RWPE2 (cell line): ENCODE measurements at regions not wholly inside any gene's neighbourhood (a gene's known extent, or its start where the extent isn't known, plus 50 kb on each side); places are given as distances from the start of the nearest gene placed in this dataset.
A peak's percentile ranks its signal among the peaks of the same experiment; 100 is the strongest.

Experiments
- ATAC-seq: fragments of 200-7000 bp; cut with Tn5 transposase; 3 replicates; pipeline ENCODE4 v1.9.1; 2021; ENCODE audit warnings: low read depth
- DNase-seq: peaks from one replicate; pipeline ENCODE4 v3.0.0-alpha.2; 2020; ENCODE audit warnings: low spot score
- H3K27ac ChIP-seq: fragments of 450-650 bp; 2 replicates; pipeline ENCODE4 v1.5.1; 2017; ENCODE audit warnings: mild to moderate bottlenecking; ENCODE audit not compliant: poor library complexity, severe bottlenecking
- H3K27me3 ChIP-seq: fragments of 250-450 bp; sonication (Bioruptor Pico); 2 replicates; pipeline ENCODE4 v1.5.1; 2021; ENCODE audit warnings: mild to moderate bottlenecking, moderate library complexity; ENCODE audit not compliant: insufficient read depth, poor library complexity, severe bottlenecking
- H3K36me3 ChIP-seq: fragments of 250-450 bp; sonication (Bioruptor Pico); 2 replicates; pipeline ENCODE4 v1.5.1; 2020; ENCODE audit warnings: low read depth, mild to moderate bottlenecking, moderate library complexity
- H3K4me1 ChIP-seq: fragments of 250-450 bp; sonication (Bioruptor Pico); 2 replicates; pipeline ENCODE4 v1.5.1; 2021; ENCODE audit warnings: mild to moderate bottlenecking, moderate library complexity; ENCODE audit not compliant: insufficient read depth, poor library complexity, severe bottlenecking
- H3K4me3 ChIP-seq: fragments of 250-450 bp; sonication (Bioruptor Pico); 2 replicates; pipeline ENCODE4 v1.5.1; 2021; ENCODE audit warnings: mild to moderate bottlenecking, moderate library complexity; ENCODE audit not compliant: severe bottlenecking
- H3K9me3 ChIP-seq: fragments of 250-450 bp; sonication (Bioruptor Pico); 2 replicates; pipeline ENCODE4 v1.5.1; 2021; ENCODE audit warnings: mild to moderate bottlenecking, moderate library complexity; ENCODE audit not compliant: severe bottlenecking
- TF ChIP-seq, protein P1 (sequence below): fragments of 450-650 bp; IDR thresholded peaks from one replicate; pipeline ENCODE4 v1.5.1; 2017; ENCODE audit warnings: mild to moderate bottlenecking, moderate library complexity; ENCODE audit not compliant: poor library complexity, severe bottlenecking

DNA sequence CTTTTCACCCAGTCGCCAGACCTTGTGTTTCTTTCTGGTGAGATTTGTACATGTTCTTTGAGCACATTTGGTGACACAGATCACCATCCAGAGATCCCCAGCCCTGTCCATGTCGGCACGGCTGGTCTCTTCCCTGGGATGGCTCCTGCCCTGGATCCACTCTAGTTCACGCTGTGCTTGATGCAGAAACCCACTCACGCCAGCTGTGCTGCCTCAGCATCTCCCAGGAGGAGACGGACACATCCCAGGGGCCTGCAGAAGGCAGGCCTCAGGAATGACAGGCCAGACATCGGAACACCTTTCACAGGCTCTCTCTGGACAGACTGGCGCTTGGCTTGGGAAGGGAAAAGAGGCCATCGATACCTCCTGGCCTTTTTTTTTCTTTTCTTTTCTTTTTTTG, 203.6 kb downstream of the ACKR3 start:
- Histone ChIP-seq H3K36me3 (no peaks in the 10 kb centered on the region), H3K4me3 (no peak overlapping the region), H3K9me3 (no peaks in the 10 kb centered on the region), H3K27ac (no peak overlapping the region), H3K27me3 (no peaks in the 10 kb centered on the region), H3K4me1 (peaks cover 37% of the 10 kb centered on the region)
- ATAC-seq (no peak), DNase-seq (no peak)
- TF ChIP-seq, protein P1, sequence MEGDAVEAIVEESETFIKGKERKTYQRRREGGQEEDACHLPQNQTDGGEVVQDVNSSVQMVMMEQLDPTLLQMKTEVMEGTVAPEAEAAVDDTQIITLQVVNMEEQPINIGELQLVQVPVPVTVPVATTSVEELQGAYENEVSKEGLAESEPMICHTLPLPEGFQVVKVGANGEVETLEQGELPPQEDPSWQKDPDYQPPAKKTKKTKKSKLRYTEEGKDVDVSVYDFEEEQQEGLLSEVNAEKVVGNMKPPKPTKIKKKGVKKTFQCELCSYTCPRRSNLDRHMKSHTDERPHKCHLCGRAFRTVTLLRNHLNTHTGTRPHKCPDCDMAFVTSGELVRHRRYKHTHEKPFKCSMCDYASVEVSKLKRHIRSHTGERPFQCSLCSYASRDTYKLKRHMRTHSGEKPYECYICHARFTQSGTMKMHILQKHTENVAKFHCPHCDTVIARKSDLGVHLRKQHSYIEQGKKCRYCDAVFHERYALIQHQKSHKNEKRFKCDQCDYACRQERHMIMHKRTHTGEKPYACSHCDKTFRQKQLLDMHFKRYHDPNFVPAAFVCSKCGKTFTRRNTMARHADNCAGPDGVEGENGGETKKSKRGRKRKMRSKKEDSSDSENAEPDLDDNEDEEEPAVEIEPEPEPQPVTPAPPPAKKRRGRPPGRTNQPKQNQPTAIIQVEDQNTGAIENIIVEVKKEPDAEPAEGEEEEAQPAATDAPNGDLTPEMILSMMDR, result no peak

DNA sequence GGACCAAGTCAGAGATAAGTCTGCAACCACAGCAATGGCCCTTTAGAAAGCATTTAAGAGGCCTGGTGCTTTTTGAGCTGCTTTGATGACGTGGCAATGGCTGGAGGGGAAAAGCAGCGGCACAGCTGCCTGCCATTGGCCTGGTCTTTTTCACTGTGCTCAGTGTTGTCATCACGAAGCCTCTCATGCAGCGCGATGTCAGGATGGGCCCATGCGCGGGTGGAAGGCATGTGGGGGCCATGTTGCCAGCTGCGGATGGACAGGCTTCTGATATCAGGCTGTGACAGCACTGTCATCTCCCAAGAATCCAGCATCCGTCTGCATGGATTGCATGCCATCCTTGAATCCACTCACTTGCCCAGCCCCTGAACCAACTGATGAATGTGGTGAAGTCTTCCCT, 204.5 kb downstream of the ACKR3 start:
- Histone ChIP-seq H3K4me1 (peaks cover 30% of the 10 kb centered on the region), H3K4me3 (no peak overlapping the region), H3K9me3 (no peaks in the 10 kb centered on the region), H3K27ac (no peak overlapping the region), H3K36me3 (no peaks in the 10 kb centered on the region), H3K27me3 (no peaks in the 10 kb centered on the region)
- TF ChIP-seq, protein P1, result no peak
- ATAC-seq (no peak), DNase-seq (no peak)

DNA sequence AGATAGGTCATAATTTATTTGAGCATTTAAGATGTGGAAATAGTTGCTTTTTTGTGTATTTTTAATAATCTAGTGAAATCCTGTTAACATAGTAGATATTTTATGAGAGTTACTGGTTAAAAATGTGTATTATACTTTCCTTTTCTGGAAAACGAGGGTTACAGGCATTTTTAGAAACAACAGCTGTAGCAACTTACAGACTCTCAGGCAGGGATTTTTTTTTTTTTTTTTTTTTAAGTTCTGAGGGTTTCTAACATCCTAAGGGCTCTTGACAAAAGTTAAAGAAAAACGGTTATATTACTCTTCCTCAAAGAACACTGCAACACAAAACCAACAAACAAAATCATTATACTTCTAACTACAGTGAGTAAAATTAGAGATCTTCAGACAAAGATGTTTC, 205.9 kb downstream of the ACKR3 start:
- Histone ChIP-seq H3K36me3 (no peaks in the 10 kb centered on the region), H3K27me3 (no peaks in the 10 kb centered on the region), H3K9me3 (no peaks in the 10 kb centered on the region), H3K4me3 (no peak overlapping the region), H3K4me1 (peaks cover 21% of the 10 kb centered on the region), H3K27ac (peak overlapping the region; percentile 85)
- no peak for DNase-seq
- no peak for ATAC-seq
- TF ChIP-seq, protein P1, result no peak

DNA sequence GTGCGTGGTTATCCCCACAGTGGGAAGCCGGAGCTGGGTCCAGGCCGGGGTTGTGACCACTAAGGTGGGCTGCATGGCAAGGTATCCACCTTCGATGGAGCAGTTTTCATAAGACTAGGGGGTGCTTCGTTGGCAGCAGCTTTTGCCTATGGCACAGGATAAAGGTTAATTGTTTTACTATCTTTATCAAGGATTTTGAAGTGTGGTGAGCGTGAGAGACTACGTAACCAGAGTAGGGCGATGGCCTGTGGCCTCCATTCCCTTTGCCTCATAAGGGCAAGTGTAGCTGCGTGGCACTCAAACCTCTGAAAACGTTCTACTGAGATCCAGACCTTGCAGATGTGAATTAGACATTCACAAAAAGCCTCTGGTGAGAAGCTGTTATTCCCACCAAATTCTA, 206.6 kb downstream of the ACKR3 start:
- Histone ChIP-seq H3K27ac (peak overlapping the region; percentile 85), H3K4me1 (peaks cover 17% of the 10 kb centered on the region), H3K36me3 (no peaks in the 10 kb centered on the region), H3K9me3 (no peaks in the 10 kb centered on the region), H3K4me3 (no peak overlapping the region), H3K27me3 (no peaks in the 10 kb centered on the region)
- ATAC-seq, result no peak
- TF ChIP-seq, protein P1, result no peak
- no peak for DNase-seq

DNA sequence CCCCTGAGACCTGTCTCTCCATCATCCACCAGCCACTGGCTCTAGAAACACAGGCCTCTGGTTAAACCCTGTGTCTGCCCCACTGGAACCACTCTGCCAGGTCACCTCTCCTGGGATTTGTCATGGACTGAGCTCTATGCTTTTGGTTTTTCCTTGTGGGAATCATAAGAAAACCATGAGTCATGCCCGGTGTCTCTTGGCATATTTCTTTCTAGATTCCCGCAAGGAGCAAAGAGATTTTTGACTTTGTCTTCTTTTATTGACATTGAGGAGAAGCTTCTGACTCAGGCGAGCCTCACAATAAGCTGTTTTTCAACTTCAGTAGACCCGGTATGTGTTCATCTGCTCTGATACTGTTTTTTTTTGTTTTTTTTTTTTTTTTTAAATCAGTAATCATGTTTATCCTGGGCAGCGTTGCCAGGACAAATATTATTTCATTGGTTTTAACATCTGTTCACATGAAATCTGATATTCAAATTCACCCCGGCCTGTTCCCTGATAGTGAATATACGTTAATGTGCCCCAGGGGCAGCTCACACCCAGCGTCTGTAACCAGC, 207.1 kb downstream of the ACKR3 start:
- Histone ChIP-seq H3K36me3 (no peaks in the 10 kb centered on the region), H3K27me3 (no peaks in the 10 kb centered on the region), H3K9me3 (no peaks in the 10 kb centered on the region), H3K4me1 (peaks cover 17% of the 10 kb centered on the region), H3K4me3 (no peak overlapping the region), H3K27ac (peak overlapping the region; percentile 85)
- ATAC-seq (peak; percentile 88), DNase-seq (no peak)
- TF ChIP-seq, protein P1, result no peak
